ENCODE measurements at regions not wholly inside any gene's neighbourhood (a gene's known extent, or its start where the extent isn't known, plus 50 kb on each side); places are given as distances from the start of the nearest gene placed in this dataset.
"Not testable (repeated sequence)": the region's sequence is repeated elsewhere in the genome, so short reads cannot be mapped to it uniquely, and the experiment has no call there.

GRCh38 chr2:89756616-89757015 lies 1065.1 kb downstream of the RPIA start:
- DNase-seq (ENCODE audit: low read depth), result not testable (repeated sequence)

GRCh38 chr2:89758332-89759026 lies 1067.0 kb downstream of the RPIA start:
- DNase-seq (ENCODE audit: low read depth), result not testable (repeated sequence)

GRCh38 chr2:89760762-89761161 lies 1069.3 kb downstream of the RPIA start:
- DNase-seq (ENCODE audit: low read depth), result not testable (repeated sequence)

GRCh38 chr2:89761171-89761570 lies 1069.7 kb downstream of the RPIA start:
- not testable (repeated sequence) for DNase-seq (ENCODE audit: low read depth)

- DNase-seq (ENCODE audit: low read depth), result not testable (repeated sequence)
Observed at GRCh38 chr2:89761863-89762262, 1070.4 kb downstream of the RPIA start.

- DNase-seq (ENCODE audit: low read depth), result not testable (repeated sequence)
Observed at GRCh38 chr2:89762461-89763253, 1071.2 kb downstream of the RPIA start.

GRCh38 chr2:89763254-89763580 lies 1071.7 kb downstream of the RPIA start:
- DNase-seq (ENCODE audit: low read depth), result no peak

- no peak for DNase-seq (ENCODE audit: low read depth)
Observed at GRCh38 chr2:89763581-89764485, 1072.4 kb downstream of the RPIA start.

DNA sequence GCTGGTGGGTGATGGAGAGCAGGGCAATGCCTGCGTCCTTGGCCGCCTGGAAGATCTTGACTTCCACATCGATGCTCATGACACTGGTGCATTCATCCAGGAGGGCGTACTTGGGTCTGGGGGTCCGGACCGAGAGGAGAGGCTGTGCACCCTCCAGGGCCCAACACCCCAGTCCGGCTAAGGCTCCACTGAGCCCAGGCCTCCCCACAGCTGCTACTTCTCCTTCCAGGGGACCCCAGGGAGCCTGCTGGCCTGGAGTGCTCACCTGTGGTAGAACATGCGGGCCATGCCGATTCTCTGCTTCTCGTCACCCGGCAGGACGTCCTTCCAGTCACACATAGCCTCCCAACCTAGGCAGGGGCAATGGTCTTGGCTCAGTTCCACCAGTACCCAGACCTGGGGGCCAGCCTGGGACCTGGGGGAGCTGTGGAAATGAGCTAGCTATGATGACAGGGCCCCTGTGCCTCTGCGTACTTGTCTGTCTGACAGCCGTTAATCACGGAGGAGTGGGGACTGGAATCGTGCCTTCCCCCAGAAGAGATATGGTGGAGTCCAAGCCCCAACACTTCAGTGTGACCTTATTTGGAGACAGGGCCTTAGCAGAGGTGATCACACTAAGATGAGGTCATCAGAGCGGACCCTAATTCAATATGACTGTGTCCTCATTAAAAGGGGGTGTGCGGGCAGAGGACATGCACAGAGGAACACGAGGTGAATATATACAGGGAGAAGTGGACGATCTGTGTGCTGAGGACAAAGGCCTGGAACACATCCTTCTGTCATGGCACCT lies 1073.3 kb downstream of the RPIA start:
- DNase-seq (ENCODE audit: low read depth), result not testable (repeated sequence)

DNA sequence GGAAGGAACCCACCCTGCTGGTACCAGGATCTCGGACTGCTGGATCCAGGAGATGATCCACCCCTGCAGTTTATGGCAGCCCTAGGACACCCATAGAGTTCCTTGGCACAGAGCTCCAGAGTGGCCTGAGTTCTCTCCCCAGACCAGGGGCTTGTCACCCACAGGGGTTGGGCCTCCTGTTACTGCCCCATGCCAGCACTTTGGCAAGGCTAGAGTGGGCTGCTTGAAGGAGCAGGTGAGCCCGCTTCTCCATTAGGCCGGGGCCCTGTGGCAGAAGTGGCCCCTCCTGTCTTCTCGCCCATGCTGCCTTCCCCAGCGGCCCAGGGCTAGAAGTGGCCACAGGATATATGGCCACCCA lies 1073.9 kb downstream of the RPIA start:
- DNase-seq (ENCODE audit: low read depth), result not testable (repeated sequence)

DNA sequence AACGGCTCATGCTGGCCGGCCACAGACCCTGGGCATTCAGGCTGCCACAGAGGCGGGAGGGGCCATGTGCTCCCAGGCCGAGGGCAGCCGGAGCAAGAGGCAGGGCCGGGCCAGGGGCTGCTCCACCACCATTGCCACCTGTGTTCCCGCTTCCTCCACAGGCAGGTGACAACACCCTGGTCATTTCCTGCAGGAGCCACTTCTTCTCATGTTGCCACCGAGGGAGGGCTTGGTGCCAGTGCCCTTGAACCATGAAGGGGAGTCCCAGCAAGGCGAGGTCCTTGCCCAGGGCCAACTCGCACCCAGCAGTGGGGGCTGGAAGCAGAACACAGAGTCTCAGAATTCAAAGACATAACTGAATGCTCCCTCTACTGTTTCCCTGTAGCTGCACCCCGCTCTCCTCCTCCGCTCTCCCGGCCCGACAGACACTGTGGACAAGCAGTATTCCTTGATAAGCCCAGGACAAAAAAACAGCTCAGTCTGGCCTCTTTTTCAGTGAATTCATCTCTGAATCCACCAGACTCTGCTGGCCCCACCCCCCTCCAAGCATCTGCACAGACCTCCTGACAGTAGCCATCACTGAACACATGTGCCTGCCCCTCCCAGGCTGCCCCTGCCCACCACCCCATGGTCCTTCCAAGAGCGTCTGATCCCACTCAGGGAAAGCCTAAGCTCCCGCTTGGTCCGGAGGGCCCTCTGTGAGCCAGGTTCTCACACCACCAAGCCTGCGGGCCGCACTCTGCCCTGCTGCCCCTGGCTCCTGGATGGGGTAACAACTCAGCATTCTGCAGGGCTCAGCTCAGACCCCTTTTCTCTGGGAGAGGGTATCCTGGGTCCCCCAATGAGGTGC lies 1074.9 kb downstream of the RPIA start:
- DNase-seq (ENCODE audit: low read depth), result not testable (repeated sequence)

- not testable (repeated sequence) for DNase-seq (ENCODE audit: low read depth)
Observed at GRCh38 chr2:89767058-89767457, 1075.6 kb downstream of the RPIA start.

DNA sequence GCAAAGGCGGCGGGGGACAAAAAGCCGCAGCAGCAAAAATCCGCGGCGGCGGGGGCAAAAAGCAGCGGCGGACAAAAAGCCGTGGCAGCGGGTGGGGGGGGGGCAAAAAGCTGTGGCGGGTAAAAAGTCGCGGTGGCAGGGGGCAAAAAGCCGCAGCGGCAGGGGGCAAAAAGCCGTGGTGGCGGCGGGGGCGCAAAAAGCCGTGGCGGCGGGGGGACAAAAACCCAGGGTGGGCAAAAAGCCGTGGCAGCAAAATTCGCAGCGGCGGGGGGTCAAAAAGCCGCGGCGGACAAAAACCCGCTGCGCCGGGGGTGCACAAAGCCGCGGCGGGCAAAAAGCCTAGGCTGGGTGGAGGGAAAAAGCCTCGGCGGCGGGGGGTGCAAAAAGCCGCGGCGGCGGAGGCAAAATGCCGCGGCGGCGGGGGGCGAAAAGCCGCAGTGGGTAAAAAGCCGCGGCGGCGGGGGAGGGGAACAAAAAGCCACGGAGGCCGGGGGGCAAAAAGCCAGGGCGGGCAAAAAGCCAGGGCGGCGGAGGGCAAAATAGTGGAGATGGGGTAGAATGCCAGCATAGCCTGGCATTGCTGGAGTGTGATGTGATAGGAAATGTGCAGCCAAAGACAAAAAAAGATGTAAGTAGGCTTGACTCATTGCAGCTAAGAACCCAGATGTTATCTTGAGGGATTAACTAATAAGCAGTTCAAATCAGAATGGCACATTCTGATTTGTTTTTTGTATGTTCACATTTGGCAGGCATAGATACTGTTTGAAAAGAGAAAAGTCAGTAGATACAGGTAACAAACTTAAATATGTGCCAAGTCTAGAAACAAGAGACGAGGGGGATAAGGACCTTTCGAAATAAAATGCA lies 1076.3 kb downstream of the RPIA start:
- no peak for DNase-seq (ENCODE audit: low read depth)

DNA sequence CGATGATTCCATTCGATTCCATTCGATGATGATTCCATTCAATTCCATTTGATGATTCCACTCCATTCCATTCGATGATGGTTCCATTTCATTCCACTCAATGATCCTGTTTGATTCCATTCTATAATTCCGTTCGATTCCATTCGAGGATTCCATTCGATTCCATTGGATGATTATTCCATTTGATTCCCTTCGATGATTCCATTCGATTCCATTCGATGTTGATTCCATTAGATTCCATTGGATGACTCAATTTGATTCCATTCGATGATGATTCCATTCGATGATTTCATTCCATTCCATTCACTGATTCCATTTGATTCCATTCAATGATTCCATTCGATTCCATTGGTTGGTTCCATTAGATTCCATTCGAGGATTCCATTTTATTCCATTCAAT lies 1084.4 kb downstream of the RPIA start:
- no peak for DNase-seq (ENCODE audit: low read depth)

DNA sequence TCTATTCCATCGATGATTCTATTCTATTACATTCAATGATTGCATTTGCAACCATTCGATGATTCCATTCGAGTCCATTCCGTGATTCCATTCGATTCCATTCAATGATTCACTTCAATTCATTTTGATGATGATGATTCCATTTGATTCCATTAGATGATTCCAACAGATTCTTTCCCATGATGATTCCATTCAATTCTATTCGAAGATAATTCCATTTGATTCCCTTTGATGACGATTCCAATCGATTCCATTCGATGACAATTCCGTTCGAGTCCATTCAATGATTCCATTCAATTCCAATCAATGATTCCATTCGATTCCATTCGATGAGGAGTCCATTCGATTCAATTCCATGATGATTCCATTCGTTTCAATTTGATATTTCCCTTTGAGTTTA lies 1088.8 kb downstream of the RPIA start:
- DNase-seq (ENCODE audit: low read depth), result no peak

- no peak for DNase-seq (ENCODE audit: low read depth)
Observed at GRCh38 chr2:89781962-89782361, 1090.5 kb downstream of the RPIA start.

DNA sequence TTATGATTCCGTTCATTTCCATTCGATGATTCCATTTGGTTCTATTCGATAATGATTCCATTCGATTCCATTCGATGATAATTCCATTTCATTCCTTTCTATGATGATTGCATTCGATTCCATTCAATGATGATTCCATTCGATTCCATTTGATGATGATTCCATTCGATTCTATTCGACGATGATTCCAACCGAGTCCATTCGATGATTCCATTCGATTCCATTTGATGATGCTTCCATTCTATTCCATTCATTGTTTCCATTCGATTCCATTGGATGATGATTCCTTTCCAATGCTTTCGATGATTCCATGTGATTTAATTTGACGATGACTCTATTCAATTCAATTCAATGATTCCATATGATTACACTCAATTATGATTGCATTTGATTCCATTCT lies 1093.5 kb downstream of the RPIA start:
- no peak for DNase-seq (ENCODE audit: low read depth)

GRCh38 chr2:89785528-89785927 lies 1094.1 kb downstream of the RPIA start:
- not testable (repeated sequence) for DNase-seq (ENCODE audit: low read depth)

DNA sequence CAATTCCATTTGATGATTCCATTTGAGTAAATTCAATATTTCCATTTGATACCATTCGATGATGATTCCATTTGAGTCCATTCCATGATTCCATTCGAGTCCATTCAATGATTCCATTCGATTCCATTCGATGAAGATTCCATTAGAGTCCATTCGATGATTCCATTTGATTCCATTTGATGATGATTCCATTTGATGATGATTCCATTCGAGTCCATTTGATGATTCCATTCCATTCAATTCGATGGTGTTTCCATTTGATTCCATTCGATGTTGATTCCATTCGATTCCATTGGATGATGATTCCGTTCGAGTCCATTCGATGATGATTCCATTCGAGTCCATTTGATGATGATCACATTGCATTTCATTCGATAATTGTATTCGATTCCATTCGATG lies 1095.2 kb downstream of the RPIA start:
- DNase-seq (ENCODE audit: low read depth), result not testable (repeated sequence)

All from LHCN-M2 (cell line).